Large intestine (tissue), 3 donors: ENCODE measurements at regions not wholly inside any gene's neighbourhood (a gene's known extent, or its start where the extent isn't known, plus 50 kb on each side); places are given as distances from the start of the nearest gene placed in this dataset.

Experiments
- DNase-seq, 2 donors: peaks; one replicate each; pipeline versions ENCODE4 v3.0.0 to v3.0.0-alpha.2; 2013
- H3K27ac ChIP-seq: one replicate; pipeline ENCODE4 v1.5.1; 2013; ENCODE audit warnings: low read length
- H3K27me3 ChIP-seq: 2 replicates; pipeline ENCODE4 v1.6.1; 2013; ENCODE audit warnings: low read length; ENCODE audit not compliant: control insufficient read depth, insufficient read depth
- H3K36me3 ChIP-seq: 2 replicates; pipeline ENCODE4 v1.6.1; 2013; ENCODE audit warnings: low read length; ENCODE audit not compliant: control insufficient read depth, insufficient read depth
- H3K4me1 ChIP-seq: one replicate; pipeline ENCODE4 v1.6.1; 2013; ENCODE audit warnings: low read length; ENCODE audit not compliant: control insufficient read depth, insufficient read depth
- H3K4me3 ChIP-seq: one replicate; pipeline ENCODE4 v1.5.1; 2013; ENCODE audit warnings: low read length
- H3K9me3 ChIP-seq: one replicate; pipeline ENCODE4 v1.6.1; 2013; ENCODE audit warnings: mild to moderate bottlenecking, low read depth, low read length, moderate library complexity; ENCODE audit not compliant: control insufficient read depth
- WGBS: methylation state at CpG from one replicate; pipeline ENCODE4 v1.1.5; 2013; ENCODE audit warnings: low lambda C conversion rate; ENCODE audit not compliant: insufficient coverage; 5-methylcytosine and 5-hydroxymethylcytosine counted together

DNA sequence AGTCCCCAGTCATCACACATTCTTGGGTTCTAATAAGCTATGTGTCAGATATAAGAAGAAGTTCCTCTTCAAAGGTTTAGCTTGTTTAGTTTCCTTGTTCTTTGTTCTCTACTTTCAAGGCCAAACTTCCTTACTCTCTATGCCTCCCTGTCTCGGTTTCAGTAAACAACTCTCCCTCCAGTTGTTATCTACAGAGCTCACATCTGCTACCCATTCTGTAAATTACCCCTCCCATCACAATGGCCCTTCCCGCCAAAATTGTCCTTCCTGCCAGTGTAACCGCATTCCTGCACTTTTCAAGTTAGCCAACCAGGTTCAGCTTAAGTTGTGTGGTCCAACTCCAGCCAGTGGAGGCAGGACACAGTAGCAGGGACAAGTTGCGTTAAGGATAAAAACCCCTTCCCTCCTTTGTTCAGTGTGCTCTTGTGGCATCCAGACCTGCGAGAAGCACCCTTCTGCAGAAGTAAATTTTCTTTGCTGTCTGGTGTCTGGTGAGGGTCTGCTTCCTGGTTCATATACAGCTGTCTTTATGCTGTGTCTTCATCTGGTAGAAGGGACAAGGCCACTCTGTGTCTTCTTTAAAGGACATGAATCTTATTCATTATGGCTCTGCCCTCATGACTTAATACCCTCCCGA is 342.1 kb upstream of the GRM7 start:
- Histone ChIP-seq H3K4me1 (no peaks in the 10 kb centered on the region), H3K36me3 (no peaks in the 10 kb centered on the region), H3K4me3 (no peak overlapping the region), H3K27ac (no peak overlapping the region), H3K27me3 (no peaks in the 10 kb centered on the region), H3K9me3 (no peaks in the 10 kb centered on the region)
- no peak for DNase-seq
- WGBS = 62% methylated on average over 4 of the region's 6 CpGs

DNA sequence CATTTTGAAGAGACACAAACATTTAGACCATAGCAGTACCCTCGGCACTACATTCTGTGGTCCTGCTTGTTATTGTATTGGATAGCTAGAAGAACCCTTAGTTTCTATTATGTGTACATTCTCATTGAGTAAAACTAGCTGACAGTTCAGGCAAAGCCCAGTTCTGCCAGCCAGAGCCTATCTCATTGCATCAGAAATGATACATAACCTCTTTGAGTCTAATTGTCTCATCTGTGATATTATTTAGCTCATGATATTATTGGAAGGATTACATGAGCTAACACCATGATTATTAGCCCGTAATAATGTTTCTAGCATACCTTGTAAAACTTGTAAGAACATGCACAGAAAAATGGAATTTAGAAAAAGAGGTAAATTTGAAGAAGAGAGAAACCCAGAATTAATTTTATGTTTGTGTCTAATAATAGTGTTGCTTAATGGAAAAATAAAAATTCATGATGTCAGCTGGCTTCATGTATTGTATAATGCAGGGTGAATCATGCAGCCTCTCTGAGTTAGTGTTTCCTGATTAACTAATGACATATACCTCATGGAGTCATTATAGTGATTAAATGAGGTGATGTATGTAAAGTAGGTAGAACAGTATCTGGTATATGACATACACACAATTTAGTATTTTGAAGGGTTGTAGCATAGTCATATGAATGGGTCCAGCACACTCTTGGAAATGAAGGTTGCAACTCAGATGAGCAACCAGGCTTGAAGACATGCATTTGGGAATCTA is 339.4 kb upstream of the GRM7 start:
- no peak overlapping the region for H3K27ac ChIP-seq
- no peaks in the 10 kb centered on the region for H3K36me3 ChIP-seq
- WGBS = 100% methylated on average over 1 of the region's 2 CpGs
- H3K9me3 ChIP-seq = no peaks in the 10 kb centered on the region
- no peaks in the 10 kb centered on the region for H3K4me1 ChIP-seq
- DNase-seq = no peak
- H3K4me3 ChIP-seq = no peak overlapping the region
- no peaks in the 10 kb centered on the region for H3K27me3 ChIP-seq

DNA sequence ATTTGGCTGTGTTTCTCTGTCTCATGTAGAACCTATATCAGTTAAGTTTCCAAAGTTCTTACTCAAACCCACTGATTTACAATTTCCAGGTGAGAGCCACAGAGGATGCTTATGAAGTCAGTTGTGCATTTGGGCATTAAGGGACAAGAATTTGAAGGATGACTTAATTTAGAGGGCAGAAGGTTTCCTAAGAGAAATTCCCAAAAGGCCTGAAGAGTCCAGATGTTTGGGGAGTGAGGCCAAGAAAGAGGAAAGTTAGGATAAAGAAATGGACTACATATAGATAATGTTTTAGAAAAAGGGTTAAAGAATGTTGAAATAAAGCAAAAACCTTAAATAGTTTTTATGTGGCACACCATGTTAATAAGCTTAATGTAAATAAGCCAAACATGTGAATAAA is 338.7 kb upstream of the GRM7 start:
- Histone ChIP-seq H3K9me3 (no peaks in the 10 kb centered on the region), H3K27ac (no peak overlapping the region), H3K4me1 (no peaks in the 10 kb centered on the region), H3K27me3 (no peaks in the 10 kb centered on the region), H3K36me3 (no peaks in the 10 kb centered on the region), H3K4me3 (no peak overlapping the region)
- no peak for DNase-seq

DNA sequence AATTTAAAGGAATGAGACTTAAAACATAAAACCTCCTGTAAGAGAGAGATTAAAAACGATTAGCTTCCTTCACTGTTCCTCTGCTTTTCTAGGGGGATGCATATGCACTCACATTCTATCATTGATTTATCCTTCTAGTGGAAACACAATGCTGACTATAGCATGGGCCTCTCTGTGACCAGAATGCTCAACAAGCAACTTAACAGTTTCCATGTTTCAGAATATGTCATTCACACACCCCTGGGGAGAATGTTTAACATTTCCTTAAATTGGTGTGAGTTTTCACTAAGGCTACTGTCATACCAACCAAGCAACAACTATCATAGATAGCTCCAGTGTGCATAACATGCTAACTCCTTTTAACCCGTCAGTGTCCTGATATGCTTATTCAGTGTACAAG is 337.9 kb upstream of the GRM7 start:
- H3K4me1 ChIP-seq = no peaks in the 10 kb centered on the region
- 80% methylated on average over 1 of the region's 2 CpGs for WGBS
- DNase-seq = no peak
- H3K27me3 ChIP-seq = no peaks in the 10 kb centered on the region
- no peak overlapping the region for H3K27ac ChIP-seq
- no peaks in the 10 kb centered on the region for H3K36me3 ChIP-seq
- no peak overlapping the region for H3K4me3 ChIP-seq
- no peaks in the 10 kb centered on the region for H3K9me3 ChIP-seq

DNA sequence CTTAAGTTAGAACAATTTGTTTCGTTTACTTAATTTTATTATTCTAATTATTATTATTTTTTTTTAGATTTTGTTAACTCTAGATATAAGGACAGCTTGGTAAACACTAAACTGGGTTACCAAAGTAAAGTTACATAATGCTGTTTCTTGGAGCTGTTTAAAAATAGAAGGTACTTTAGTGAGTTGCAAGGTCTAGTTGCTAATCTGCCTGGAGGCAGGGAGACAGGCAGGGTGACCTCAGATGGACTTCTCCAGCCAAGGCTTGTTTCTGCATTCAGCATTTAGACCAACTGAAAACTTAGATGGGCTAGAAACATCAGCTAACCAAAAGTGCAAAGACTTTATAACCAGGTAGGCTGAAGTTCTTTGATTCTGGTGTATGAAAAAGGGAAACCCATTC is 336.4 kb upstream of the GRM7 start:
- Histone ChIP-seq H3K9me3 (no peaks in the 10 kb centered on the region), H3K4me3 (no peak overlapping the region), H3K36me3 (no peaks in the 10 kb centered on the region), H3K4me1 (no peaks in the 10 kb centered on the region), H3K27ac (no peak overlapping the region), H3K27me3 (no peaks in the 10 kb centered on the region)
- WGBS = 100% methylated on average over 1 of the region's 1 CpG
- no peak for DNase-seq

DNA sequence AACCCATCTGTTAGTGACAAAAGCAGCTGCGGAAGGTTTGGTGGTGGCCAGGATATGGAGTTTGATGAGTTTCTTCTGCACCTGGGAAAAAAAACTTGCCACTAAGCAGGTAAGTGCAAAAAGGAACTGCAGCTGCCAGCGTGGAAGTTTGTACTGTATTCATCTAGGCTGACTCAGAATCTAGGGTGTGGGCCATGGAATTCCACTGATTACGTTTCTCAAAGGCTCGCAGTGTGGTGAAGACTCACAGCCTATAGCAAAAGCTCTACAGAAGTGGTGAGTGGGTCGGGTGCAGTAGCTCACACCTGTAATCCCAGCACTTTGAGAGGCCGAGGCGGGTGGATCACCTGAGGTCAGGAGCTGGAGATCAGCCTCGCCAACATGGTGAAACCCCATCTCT is 334.6 kb upstream of the GRM7 start:
- WGBS = no CpG with 5 or more reads among the region's 8 CpGs
- Histone ChIP-seq H3K36me3 (no peaks in the 10 kb centered on the region), H3K27me3 (no peaks in the 10 kb centered on the region), H3K4me3 (no peak overlapping the region), H3K9me3 (no peaks in the 10 kb centered on the region), H3K27ac (no peak overlapping the region), H3K4me1 (no peaks in the 10 kb centered on the region)
- DNase-seq = no peak

DNA sequence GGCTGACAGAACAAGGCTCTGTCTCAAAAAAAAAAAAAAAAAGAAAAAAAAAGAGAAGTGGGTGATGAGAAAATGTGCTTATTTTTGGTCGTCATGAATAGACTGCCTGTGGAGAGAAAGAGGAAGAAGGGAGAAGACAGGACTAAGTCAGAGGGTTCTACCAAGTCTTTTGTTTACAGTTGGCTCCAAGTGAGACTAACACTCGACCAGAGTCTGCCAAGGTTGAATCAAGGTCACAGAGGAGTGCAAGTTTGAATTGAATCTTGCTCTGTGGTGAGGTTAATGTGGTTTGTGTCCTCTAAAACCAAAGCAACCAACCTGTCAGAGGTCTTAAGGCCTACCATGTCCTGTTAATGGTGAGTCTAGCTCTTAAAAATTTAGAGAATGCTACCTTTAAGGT is 334.1 kb upstream of the GRM7 start:
- H3K9me3 ChIP-seq = no peaks in the 10 kb centered on the region
- H3K4me3 ChIP-seq = no peak overlapping the region
- no peaks in the 10 kb centered on the region for H3K4me1 ChIP-seq
- no peak overlapping the region for H3K27ac ChIP-seq
- DNase-seq = no peak
- WGBS = no CpG with 5 or more reads among the region's 2 CpGs
- H3K27me3 ChIP-seq = no peaks in the 10 kb centered on the region
- no peaks in the 10 kb centered on the region for H3K36me3 ChIP-seq

DNA sequence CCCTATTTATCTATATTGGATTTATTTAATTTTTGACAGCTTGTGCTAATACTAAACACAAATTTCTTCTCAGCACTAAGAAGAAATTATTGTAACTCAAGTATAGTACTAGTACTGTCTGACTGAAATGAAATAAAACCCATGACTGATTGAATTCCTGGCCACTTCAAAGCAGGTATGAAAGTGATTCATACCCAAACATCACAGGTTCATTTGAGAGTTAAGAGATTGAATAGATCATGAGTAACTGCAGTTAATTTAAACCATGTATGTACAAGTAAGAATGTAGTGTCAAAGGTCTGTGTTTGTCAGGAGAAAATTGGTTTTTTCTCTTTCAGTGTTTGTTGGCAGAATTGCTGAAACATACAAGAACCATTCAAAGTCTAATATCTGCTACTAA is 332.0 kb upstream of the GRM7 start:
- H3K36me3 ChIP-seq = no peaks in the 10 kb centered on the region
- DNase-seq = no peak
- H3K9me3 ChIP-seq = no peaks in the 10 kb centered on the region

DNA sequence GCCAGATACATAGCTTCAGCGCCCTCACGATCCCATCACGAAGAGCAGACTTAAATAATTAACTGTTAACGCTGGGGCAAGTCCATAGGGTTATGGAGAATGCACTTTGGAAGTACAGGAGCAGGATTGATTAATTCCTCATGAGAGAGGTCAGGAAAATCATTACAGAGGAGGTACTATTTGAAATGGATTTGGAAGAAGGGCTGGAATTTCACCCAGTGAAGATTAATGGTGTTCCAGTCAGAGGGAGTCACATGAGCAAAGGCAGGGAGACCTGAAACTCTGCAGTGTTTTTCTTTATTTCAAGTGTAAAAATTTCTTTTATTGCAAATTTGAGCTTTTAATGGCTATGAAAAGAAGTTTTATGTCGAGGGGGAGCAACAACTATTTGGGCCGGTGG is 329.8 kb upstream of the GRM7 start:
- DNase-seq = no peak
- no peaks in the 10 kb centered on the region for H3K27me3 ChIP-seq
- no peak overlapping the region for H3K27ac ChIP-seq
- 89% methylated on average over 1 of the region's 6 CpGs for WGBS
- no peaks in the 10 kb centered on the region for H3K36me3 ChIP-seq
- H3K4me3 ChIP-seq = no peak overlapping the region
- no peaks in the 10 kb centered on the region for H3K4me1 ChIP-seq
- H3K9me3 ChIP-seq = no peaks in the 10 kb centered on the region

More for the DNA sequence above, 332.0 kb upstream of the GRM7 start:
- Histone ChIP-seq H3K27me3 (no peaks in the 10 kb centered on the region), H3K4me1 (no peaks in the 10 kb centered on the region), H3K27ac (no peak overlapping the region), H3K4me3 (no peak overlapping the region)

DNA sequence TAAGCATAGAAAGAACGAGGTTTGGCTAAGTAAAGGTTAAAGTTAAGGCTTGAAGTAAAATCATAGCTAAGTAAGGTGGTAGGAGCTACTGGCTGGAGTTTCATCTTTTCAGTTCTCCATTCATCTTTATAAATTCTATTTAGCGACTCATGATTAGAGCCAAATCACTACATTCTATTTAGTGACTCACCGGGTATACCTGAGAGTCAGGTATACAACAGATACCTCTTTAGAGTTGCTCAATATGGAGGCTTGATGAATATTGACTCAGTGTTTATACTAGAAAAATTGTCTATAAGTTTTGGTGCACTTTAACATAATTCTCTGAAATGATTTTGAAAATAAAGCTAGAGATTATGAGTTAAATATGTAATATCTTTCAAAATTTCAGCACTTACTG is 328.8 kb upstream of the GRM7 start:
- WGBS = no CpG with 5 or more reads among the region's 3 CpGs
- DNase-seq = no peak
- Histone ChIP-seq H3K27ac (no peak overlapping the region), H3K4me1 (no peaks in the 10 kb centered on the region), H3K27me3 (no peaks in the 10 kb centered on the region), H3K36me3 (no peaks in the 10 kb centered on the region), H3K4me3 (no peak overlapping the region), H3K9me3 (no peaks in the 10 kb centered on the region)

DNA sequence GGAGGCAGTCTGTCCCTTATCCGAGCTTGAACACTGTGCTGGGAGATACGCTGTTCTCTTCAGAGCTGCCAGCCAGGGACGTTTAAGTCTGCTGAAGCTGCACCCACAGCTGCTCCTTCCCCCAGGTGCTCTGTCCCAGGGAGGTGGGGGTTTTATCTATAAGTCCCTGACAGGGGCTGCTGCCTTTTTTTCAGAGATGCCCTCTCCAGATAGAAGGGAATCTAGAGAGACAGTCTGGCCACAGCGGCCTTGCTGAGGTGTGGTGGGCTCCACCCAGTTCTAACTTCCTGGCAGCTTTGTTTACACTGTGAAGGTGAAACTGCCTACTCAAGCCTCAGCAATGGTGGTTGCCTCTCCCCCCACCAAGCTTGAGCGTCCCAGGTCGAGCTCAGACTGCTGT is 319.9 kb upstream of the GRM7 start:
- peaks cover 5% of the 10 kb centered on the region for H3K9me3 ChIP-seq
- WGBS = no CpG with 5 or more reads among the region's 6 CpGs
- H3K36me3 ChIP-seq = no peaks in the 10 kb centered on the region
- H3K27ac ChIP-seq = no peak overlapping the region
- H3K27me3 ChIP-seq = no peaks in the 10 kb centered on the region
- no peak for DNase-seq
- no peak overlapping the region for H3K4me3 ChIP-seq
- no peaks in the 10 kb centered on the region for H3K4me1 ChIP-seq
